ENCODE measurements at regions not wholly inside any gene's neighbourhood (a gene's known extent, or its start where the extent isn't known, plus 50 kb on each side); places are given as distances from the start of the nearest gene placed in this dataset.

- Histone ChIP-seq H3K27me3 (ENCODE audit: insufficient read depth, low read length) (no peaks in the 10 kb centered on the region), H3K9me3 (ENCODE audit: control insufficient read depth in 1 of 2, low read length in 2 of 2) (no peaks in the 10 kb centered on the region), H3K27ac (ENCODE audit: low read depth, low read length) (no peak overlapping the region), H3K4me3 (ENCODE audit: low read length in 2 of 2) (no peak overlapping the region), H3K4me1 (ENCODE audit: insufficient read depth, low read length) (peaks cover 5% of the 10 kb centered on the region), H3K36me3 (ENCODE audit: insufficient read depth, low read length) (no peaks in the 10 kb centered on the region)
- peak overlapping the region in 1 of 7 donors; percentile 70 for H3K27ac Mint-ChIP-seq
- ChIA-PET POLR2A (ENCODE audit: partially characterized antibody) (no interaction called here), CTCF (ENCODE audit: partially characterized antibody) (no interaction called here)
- H3K9me3 Mint-ChIP-seq, result peaks cover 0 to 15% (median 5%) of the 10 kb centered on the region in 8 donors
- no peak for DNase-seq
- peaks cover 4 to 10% (median 9%) of the 10 kb centered on the region in 4 donors for H3K4me1 Mint-ChIP-seq
- peaks cover 2 to 8% of the 10 kb centered on the region in 2 donors for H3K27me3 Mint-ChIP-seq
- intact Hi-C loops (cut with micrococcal nuclease), result no loop called here
- no peaks in the 10 kb centered on the region for H3K36me3 Mint-ChIP-seq
- H3K4me3 Mint-ChIP-seq, result no peak overlapping the region
These were observed 85.6 kb downstream of the FOXL1 start for GRCh38 chr16:86663685-86664521.

- H3K4me3 Mint-ChIP-seq, result peak overlapping the region in 4 of 8 donors; percentile 4 to 47 (median 18)
- POLR2A ChIA-PET (ENCODE audit: partially characterized antibody), result no interaction called here
- DNase-seq, result peak in 1 of 5 donors; percentile 1
- intact Hi-C loops (cut with micrococcal nuclease), result no loop called here
- no peak overlapping the region for H3K27ac ChIP-seq (ENCODE audit: low read depth, low read length)
- peaks cover 2 to 8% of the 10 kb centered on the region in 2 donors for H3K27me3 Mint-ChIP-seq
- H3K4me1 Mint-ChIP-seq, result peaks cover 4 to 13% (median 9%) of the 10 kb centered on the region in 4 donors
- H3K36me3 ChIP-seq (ENCODE audit: insufficient read depth, low read length), result no peaks in the 10 kb centered on the region
- H3K27ac Mint-ChIP-seq, result peak overlapping the region in 3 of 7 donors; percentile 10 to 70 (median 60)
- H3K4me3 ChIP-seq (ENCODE audit: low read length in 2 of 2), result no peak overlapping the region
- H3K36me3 Mint-ChIP-seq, result no peaks in the 10 kb centered on the region
- H3K27me3 ChIP-seq (ENCODE audit: insufficient read depth, low read length), result no peaks in the 10 kb centered on the region
- H3K4me1 ChIP-seq (ENCODE audit: insufficient read depth, low read length), result peaks cover 5% of the 10 kb centered on the region
- CTCF ChIA-PET (ENCODE audit: partially characterized antibody), result no interaction called here
- H3K9me3 ChIP-seq (ENCODE audit: control insufficient read depth in 1 of 2, low read length in 2 of 2), result no peaks in the 10 kb centered on the region
- H3K9me3 Mint-ChIP-seq, result peaks cover 0 to 10% (median under 1%) of the 10 kb centered on the region in 8 donors
These were observed 86.4 kb downstream of the FOXL1 start for GRCh38 chr16:86664522-86665318.

DNA sequence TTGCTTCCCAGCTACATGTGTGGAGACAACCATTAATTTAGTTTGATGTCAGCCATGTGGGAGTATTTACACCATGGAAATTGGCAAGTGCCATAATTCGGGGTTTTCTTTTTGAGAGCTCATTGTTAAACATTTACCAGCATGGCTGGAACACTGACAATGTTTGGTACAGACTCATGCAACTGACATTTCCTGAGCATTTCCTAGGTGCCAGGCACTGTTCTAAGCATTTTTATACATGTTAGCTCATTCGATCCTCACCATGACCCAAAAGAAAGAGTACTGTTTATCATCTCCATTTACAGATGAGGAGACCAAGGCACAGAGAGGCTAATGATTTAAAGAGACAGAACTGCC is 86.9 kb downstream of the FOXL1 start:
- intact Hi-C loops (cut with micrococcal nuclease), result no loop called here
- H3K4me3 ChIP-seq (ENCODE audit: low read length in 2 of 2), result no peak overlapping the region
- no peaks in the 10 kb centered on the region for H3K27me3 ChIP-seq (ENCODE audit: insufficient read depth, low read length)
- H3K36me3 ChIP-seq (ENCODE audit: insufficient read depth, low read length), result no peaks in the 10 kb centered on the region
- Mint-ChIP-seq H3K27ac (no peak overlapping the region), H3K4me1 (peaks cover 4 to 13% (median 9%) of the 10 kb centered on the region in 4 donors), H3K27me3 (peaks cover 2 to 8% of the 10 kb centered on the region in 2 donors), H3K9me3 (peaks cover 0 to 10% (median 0%) of the 10 kb centered on the region in 8 donors), H3K36me3 (no peaks in the 10 kb centered on the region), H3K4me3 (no peak overlapping the region)
- H3K27ac ChIP-seq (ENCODE audit: low read depth, low read length), result no peak overlapping the region
- ChIA-PET POLR2A (ENCODE audit: partially characterized antibody) (no interaction called here), CTCF (ENCODE audit: partially characterized antibody) (no interaction called here)
- H3K9me3 ChIP-seq (ENCODE audit: control insufficient read depth in 1 of 2, low read length in 2 of 2), result no peaks in the 10 kb centered on the region
- no peak for DNase-seq
- peaks cover 5% of the 10 kb centered on the region for H3K4me1 ChIP-seq (ENCODE audit: insufficient read depth, low read length)

- Mint-ChIP-seq H3K9me3 (peaks cover 0 to 10% (median 0%) of the 10 kb centered on the region in 8 donors), H3K36me3 (no peaks in the 10 kb centered on the region), H3K4me3 (no peak overlapping the region), H3K27ac (no peak overlapping the region), H3K27me3 (peaks cover 3 to 6% of the 10 kb centered on the region in 2 donors), H3K4me1 (peaks cover 4 to 13% (median 9%) of the 10 kb centered on the region in 4 donors)
- Histone ChIP-seq H3K27ac (ENCODE audit: low read depth, low read length) (no peak overlapping the region), H3K36me3 (ENCODE audit: insufficient read depth, low read length) (no peaks in the 10 kb centered on the region), H3K4me3 (ENCODE audit: low read length in 2 of 2) (no peak overlapping the region), H3K27me3 (ENCODE audit: insufficient read depth, low read length) (no peaks in the 10 kb centered on the region), H3K4me1 (ENCODE audit: insufficient read depth, low read length) (peaks cover 5% of the 10 kb centered on the region), H3K9me3 (ENCODE audit: control insufficient read depth in 1 of 2, low read length in 2 of 2) (no peaks in the 10 kb centered on the region)
- ChIA-PET CTCF (ENCODE audit: partially characterized antibody) (no interaction called here), POLR2A (ENCODE audit: partially characterized antibody) (no interaction called here)
- intact Hi-C loops (cut with micrococcal nuclease), result no loop called here
- no peak for DNase-seq
These were observed 87.6 kb downstream of the FOXL1 start for GRCh38 chr16:86665929-86666328.

DNA sequence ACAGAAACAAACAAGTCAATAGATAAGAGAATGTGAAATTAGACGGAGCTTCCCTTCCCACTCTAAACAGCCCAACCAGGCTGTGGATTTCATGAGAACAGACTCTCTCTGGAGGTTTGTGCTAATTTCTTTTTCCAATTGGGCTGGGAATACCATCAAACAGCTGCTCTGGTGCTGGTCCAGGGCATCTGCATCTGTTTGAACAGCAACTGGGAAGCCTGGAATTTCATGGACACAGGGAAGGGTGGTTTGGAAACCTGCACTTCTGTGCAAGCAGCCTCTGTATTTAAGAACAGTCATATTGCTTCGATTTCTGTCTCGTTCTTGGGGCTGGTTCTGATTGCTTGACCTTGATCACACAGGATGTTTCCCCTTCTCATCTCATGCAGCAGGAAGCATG is 88.7 kb downstream of the FOXL1 start:
- Histone ChIP-seq H3K36me3 (ENCODE audit: insufficient read depth, low read length) (no peaks in the 10 kb centered on the region), H3K4me1 (ENCODE audit: insufficient read depth, low read length) (peaks cover 5% of the 10 kb centered on the region), H3K27ac (ENCODE audit: low read depth, low read length) (no peak overlapping the region), H3K9me3 (ENCODE audit: control insufficient read depth in 1 of 2, low read length in 2 of 2) (no peaks in the 10 kb centered on the region), H3K27me3 (ENCODE audit: insufficient read depth, low read length) (no peaks in the 10 kb centered on the region), H3K4me3 (ENCODE audit: low read length in 2 of 2) (no peak overlapping the region)
- intact Hi-C loops (cut with micrococcal nuclease), result no loop called here
- ChIA-PET POLR2A (ENCODE audit: partially characterized antibody) (no interaction called here), CTCF (ENCODE audit: partially characterized antibody) (no interaction called here)
- no peak overlapping the region for H3K27ac Mint-ChIP-seq
- peaks cover 4 to 13% (median 9%) of the 10 kb centered on the region in 4 donors for H3K4me1 Mint-ChIP-seq
- H3K9me3 Mint-ChIP-seq, result peaks cover 0 to 10% (median 0%) of the 10 kb centered on the region in 8 donors
- H3K36me3 Mint-ChIP-seq, result no peaks in the 10 kb centered on the region
- H3K4me3 Mint-ChIP-seq, result no peak overlapping the region
- no peak for DNase-seq
- peaks cover 3 to 4% of the 10 kb centered on the region in 2 donors for H3K27me3 Mint-ChIP-seq

- ChIA-PET CTCF (ENCODE audit: partially characterized antibody) (no interaction called here), POLR2A (ENCODE audit: partially characterized antibody) (no interaction called here)
- H3K36me3 ChIP-seq (ENCODE audit: insufficient read depth, low read length), result no peaks in the 10 kb centered on the region
- intact Hi-C loops (cut with micrococcal nuclease), result no loop called here
- H3K9me3 ChIP-seq (ENCODE audit: control insufficient read depth in 1 of 2, low read length in 2 of 2), result no peaks in the 10 kb centered on the region
- Mint-ChIP-seq H3K36me3 (no peaks in the 10 kb centered on the region), H3K4me3 (no peak overlapping the region), H3K4me1 (peaks cover 4 to 13% (median 9%) of the 10 kb centered on the region in 4 donors), H3K27me3 (peaks cover 3% of the 10 kb centered on the region in 2 donors), H3K27ac (no peak overlapping the region), H3K9me3 (peaks cover 0 to 7% (median 0%) of the 10 kb centered on the region in 8 donors)
- H3K4me1 ChIP-seq (ENCODE audit: insufficient read depth, low read length), result peaks cover 5% of the 10 kb centered on the region
- no peak for DNase-seq
- H3K4me3 ChIP-seq (ENCODE audit: low read length in 2 of 2), result no peak overlapping the region
- H3K27ac ChIP-seq (ENCODE audit: low read depth, low read length), result no peak overlapping the region
- no peaks in the 10 kb centered on the region for H3K27me3 ChIP-seq (ENCODE audit: insufficient read depth, low read length)
These were observed 90.0 kb downstream of the FOXL1 start for GRCh38 chr16:86668136-86668910.

- H3K36me3 ChIP-seq (ENCODE audit: insufficient read depth, low read length), result no peaks in the 10 kb centered on the region
- ChIA-PET POLR2A (ENCODE audit: partially characterized antibody) (no interaction called here), CTCF (ENCODE audit: partially characterized antibody) (no interaction called here)
- H3K9me3 ChIP-seq (ENCODE audit: control insufficient read depth in 1 of 2, low read length in 2 of 2), result no peaks in the 10 kb centered on the region
- no peak overlapping the region for H3K27ac ChIP-seq (ENCODE audit: low read depth, low read length)
- H3K4me1 Mint-ChIP-seq, result peaks cover 3 to 10% (median 6%) of the 10 kb centered on the region in 4 donors
- no peak overlapping the region for H3K4me3 Mint-ChIP-seq
- H3K4me3 ChIP-seq (ENCODE audit: low read length in 2 of 2), result no peak overlapping the region
- peaks cover 1 to 3% of the 10 kb centered on the region in 2 donors for H3K27me3 Mint-ChIP-seq
- H3K27me3 ChIP-seq (ENCODE audit: insufficient read depth, low read length), result no peaks in the 10 kb centered on the region
- H3K27ac Mint-ChIP-seq, result no peak overlapping the region
- no peaks in the 10 kb centered on the region for H3K36me3 Mint-ChIP-seq
- no peak for DNase-seq
- H3K4me1 ChIP-seq (ENCODE audit: insufficient read depth, low read length), result peaks cover 5% of the 10 kb centered on the region
- H3K9me3 Mint-ChIP-seq, result peaks cover 0 to 5% (median 0%) of the 10 kb centered on the region in 8 donors
- intact Hi-C loops (cut with micrococcal nuclease), result no loop called here
These were observed 91.0 kb downstream of the FOXL1 start for GRCh38 chr16:86669285-86669805.

Measured in CD4-positive, alpha-beta memory T cell (primary cell).